Sigmoid colon (tissue), 4 donors: ENCODE measurements at regions not wholly inside any gene's neighbourhood (a gene's known extent, or its start where the extent isn't known, plus 50 kb on each side); places are given as distances from the start of the nearest gene placed in this dataset.

ENCODE experiments used
- CTCF ChIP-seq, 4 experiments: fragments of 450-650 bp in 3 of 4; fragments of 200-600 bp in 1 of 4; IDR thresholded peaks; one replicate each; pipeline ENCODE4 v1.5.1; 2016 to 2019; ENCODE audit warnings: antibody characterized with exemption in 4 of 4, mild to moderate bottlenecking in 3 of 4, moderate library complexity in 2 of 4
- EP300 ChIP-seq, 4 donors: sonication (generic); formaldehyde crosslinking; IDR thresholded peaks; one replicate each; pipeline ENCODE4 v1.6.1; 2017; ENCODE audit warnings: antibody characterized with exemption in 4 of 4
- POLR2A ChIP-seq, 2 donors: fragments of 450-650 bp; IDR thresholded peaks; one replicate each; pipeline ENCODE4 v1.6.1; 2016; ENCODE audit warnings: antibody characterized with exemption in 2 of 2, mild to moderate bottlenecking in 2 of 2, moderate library complexity in 2 of 2
- POLR2AphosphoS5 ChIP-seq, 4 donors: sonication (generic); formaldehyde crosslinking; IDR thresholded peaks; one replicate each; pipeline ENCODE4 v1.6.1; 2017; ENCODE audit warnings: antibody characterized with exemption in 4 of 4

GRCh38 chr17:83170571-83171260 is 91.3 kb downstream of the METRNL start:
- TF ChIP-seq CTCF (IDR thresholded peaks at IDR 0.05) (no peak), POLR2A (IDR thresholded peaks at IDR 0.05) (no peak), POLR2AphosphoS5 (IDR thresholded peaks at IDR 0.05) (no peak), EP300 (IDR thresholded peaks at IDR 0.05) (no peak)
